GM12878 (cell line): ENCODE measurements at regions not wholly inside any gene's neighbourhood (a gene's known extent, or its start where the extent isn't known, plus 50 kb on each side); places are given as distances from the start of the nearest gene placed in this dataset.

ENCODE experiments used
- ATAC-seq: fragments of 200-7000 bp; cut with Tn5 transposase; 3 replicates; pipeline ENCODE4 v1.9.1; 2020; ENCODE audit warnings: mild to moderate bottlenecking, moderate library complexity
- BruUV-seq: library from RNA; stranded (reverse); fragments of 400-500 nt; replicated peaks from 2 replicates; lab custom pipeline; 2021; lab: Mats Ljungman, UMichigan
- CTCF ChIA-PET: fragments of 300-600 bp; sonication (Branson Sonifier 250); formaldehyde crosslinking; extraction: SDS; loops from one replicate; lab custom pipeline; 2021; ENCODE audit warnings: inconsistent platforms; lab: Yijun Ruan, JAX
- POLR2A ChIA-PET: fragments of 350-600 bp; formaldehyde crosslinking; extraction: SDS; loops from one replicate; lab custom pipeline; 2021; ENCODE audit warnings: inconsistent platforms; lab: Charles Lee
- RAD21 ChIA-PET: fragments of 300-600 bp; sonication (Branson Sonifier 250); formaldehyde crosslinking; loops from one replicate; lab custom pipeline; 2023; ENCODE audit warnings: antibody characterized with exemption; ENCODE audit not compliant: unreplicated experiment; lab: Charles Lee
- SMC1A ChIA-PET: fragments of 300-600 bp; sonication (Branson Sonifier 250); formaldehyde crosslinking; loops from one replicate; lab custom pipeline; 2023; ENCODE audit not compliant: unreplicated experiment, uncharacterized antibody; lab: Charles Lee
- DNase-seq: peaks from one replicate; pipeline ENCODE4 v3.0.0-alpha.2; 2011; ENCODE audit warnings: low read depth, low spot score
- FAIRE-seq: peaks from 3 replicates; lab custom pipeline; 2011; peaks lifted over from hg19 to GRCh38; lab: Jason Lieb, UNC
- H2AFZ ChIP-seq: 2 replicates; pipeline ENCODE4 v1.6.0; 2011; ENCODE audit warnings: low read depth, low read length, control low read depth; ENCODE audit not compliant: control insufficient read depth
- H3K27ac ChIP-seq: 2 replicates; pipeline ENCODE4 v1.5.1; 2011; ENCODE audit warnings: control low read depth; ENCODE audit not compliant: control insufficient read depth, insufficient read depth
- H3K27me3 ChIP-seq, 2 experiments: replicated peaks in 1 of 2; 2 replicates each; pipeline versions ENCODE4 v1.6.0 to v1.6.1; 2011; ENCODE audit warnings: low read length in 1 of 2; ENCODE audit not compliant: control insufficient read depth in 2 of 2, insufficient read depth in 2 of 2
- H3K36me3 ChIP-seq, 2 experiments: 2 replicates each; pipeline ENCODE4 v1.5.1; 2011; ENCODE audit warnings: low read length in 1 of 2; ENCODE audit not compliant: control insufficient read depth in 2 of 2, insufficient read depth in 2 of 2
- H3K4me1 ChIP-seq: 2 replicates; pipeline ENCODE4 v1.6.1; 2011; ENCODE audit warnings: mild to moderate bottlenecking, low read length, moderate library complexity, mixed read lengths; ENCODE audit not compliant: control insufficient read depth, insufficient read depth
- H3K4me2 ChIP-seq: 2 replicates; pipeline ENCODE4 v1.6.0; 2011; ENCODE audit warnings: control low read depth; ENCODE audit not compliant: control insufficient read depth, insufficient read depth
- H3K4me3 ChIP-seq: fragments of 200-600 bp; sonication (generic); 2 replicates; pipeline ENCODE4 v1.5.1; 2016
- H3K79me2 ChIP-seq: 2 replicates; pipeline ENCODE4 v1.6.0; 2011; ENCODE audit warnings: low read length; ENCODE audit not compliant: control insufficient read depth, insufficient read depth
- H3K9ac ChIP-seq: 2 replicates; pipeline ENCODE4 v1.8.0; 2011; ENCODE audit warnings: low read length, control low read depth, mixed read lengths; ENCODE audit not compliant: control insufficient read depth, insufficient read depth
- H3K9me3 ChIP-seq: replicated peaks from 3 replicates; pipeline ENCODE4 v1.5.1; 2011; ENCODE audit warnings: mild to moderate bottlenecking, low read length; ENCODE audit not compliant: control insufficient read depth, insufficient read depth
- H4K20me1 ChIP-seq: 2 replicates; pipeline ENCODE4 v1.6.0; 2011; ENCODE audit not compliant: control insufficient read depth, insufficient read depth
- BCL11A ChIP-seq: IDR thresholded peaks from 2 replicates; pipeline ENCODE4 v1.6.1; 2011; ENCODE audit warnings: low read depth, low read length
- CBFB ChIP-seq: IDR thresholded peaks from 2 replicates; pipeline ENCODE4 v1.6.1; 2016; ENCODE audit warnings: antibody characterized with exemption, low read depth
- CBX3 ChIP-seq: fragments of 200-600 bp; sonication (generic); IDR thresholded peaks from 2 replicates; pipeline ENCODE4 v1.6.1; 2016; ENCODE audit warnings: low read depth, borderline replicate concordance
- IKZF2 ChIP-seq, 2 experiments: fragments of 450-650 bp; IDR thresholded peaks; 2 replicates each; pipeline ENCODE4 v1.6.1; 2017; ENCODE audit warnings: mild to moderate bottlenecking in 2 of 2, moderate library complexity in 2 of 2
- NR2C2 ChIP-seq: IDR thresholded peaks from 2 replicates; pipeline ENCODE4 v1.6.1; 2011; ENCODE audit warnings: borderline replicate concordance, low read depth; ENCODE audit not compliant: control insufficient read depth, insufficient read length
- RAD21 ChIP-seq: IDR thresholded peaks from 2 replicates; pipeline ENCODE4 v1.6.1; 2011; ENCODE audit warnings: mild to moderate bottlenecking, low read depth, low read length, moderate library complexity; ENCODE audit not compliant: insufficient read depth
- RFX5 ChIP-seq: IDR thresholded peaks from 2 replicates; pipeline ENCODE4 v1.6.1; 2011; ENCODE audit warnings: low read depth, low read length, improper control_type of control experiment
- SMAD5 ChIP-seq: IDR thresholded peaks from 2 replicates; pipeline ENCODE4 v1.6.1; 2016; ENCODE audit warnings: antibody characterized with exemption, low read depth
- SMC3 ChIP-seq: IDR thresholded peaks from 2 replicates; pipeline ENCODE4 v1.6.1; 2011; ENCODE audit warnings: low read length, improper control_type of control experiment, borderline replicate concordance
- YY1 ChIP-seq: IDR thresholded peaks from 2 replicates; pipeline ENCODE4 v1.6.1; 2011; ENCODE audit warnings: low read depth, mild to moderate bottlenecking, low read length
- ZNF622 ChIP-seq: fragments of 450-650 bp; IDR thresholded peaks from 2 replicates; pipeline ENCODE4 v1.6.1; 2017; ENCODE audit warnings: mild to moderate bottlenecking, inconsistent platforms
- WGBS: methylation state at CpG from one replicate; pipeline ENCODE4 v1.1.6; 2016; ENCODE audit warnings: low lambda C conversion rate; ENCODE audit not compliant: insufficient replicate concordance, insufficient coverage; ENCODE audit errors: missing lambda C conversion rate; 5-methylcytosine and 5-hydroxymethylcytosine counted together
- in situ Hi-C: fragments of 300-500 bp; cut with MboI; formaldehyde crosslinking; loops from 9 replicates; pipeline ENCODE4 v1.14.3; 2018; ENCODE audit warnings: mixed read lengths
- intact Hi-C: fragments of 100-400 bp; cut with micrococcal nuclease; formaldehyde crosslinking; loops from one replicate; pipeline ENCODE4 v1.14.2; 2022; ENCODE audit not compliant: unreplicated experiment
- TF ChIP-seq, protein P1 (sequence below): fragments of 450-650 bp; IDR thresholded peaks from 2 replicates; pipeline ENCODE4 v1.6.1; 2018; ENCODE audit warnings: borderline replicate concordance, mild to moderate bottlenecking; ENCODE audit not compliant: partially characterized antibody
- TF ChIP-seq, protein P2 (sequence below): fragments of 450-650 bp; IDR thresholded peaks from 2 replicates; pipeline ENCODE4 v1.6.1; 2014; ENCODE audit warnings: mild to moderate bottlenecking
- TF ChIP-seq, protein P3 (sequence below), 3 experiments: IDR thresholded peaks in 2 of 3; conservative IDR thresholded peaks in 1 of 3; 2 replicates each; pipeline ENCODE4 v1.5.1; 2011; ENCODE audit warnings: low read depth in 3 of 3, low read length in 3 of 3, mild to moderate bottlenecking in 3 of 3, control low read depth in 2 of 3, moderate library complexity in 2 of 3, inconsistent platforms in 1 of 3, mixed read lengths in 1 of 3; ENCODE audit not compliant: control insufficient read depth in 2 of 3, insufficient read depth in 1 of 3; ENCODE audit errors: extremely low read depth in 1 of 3

DNA sequence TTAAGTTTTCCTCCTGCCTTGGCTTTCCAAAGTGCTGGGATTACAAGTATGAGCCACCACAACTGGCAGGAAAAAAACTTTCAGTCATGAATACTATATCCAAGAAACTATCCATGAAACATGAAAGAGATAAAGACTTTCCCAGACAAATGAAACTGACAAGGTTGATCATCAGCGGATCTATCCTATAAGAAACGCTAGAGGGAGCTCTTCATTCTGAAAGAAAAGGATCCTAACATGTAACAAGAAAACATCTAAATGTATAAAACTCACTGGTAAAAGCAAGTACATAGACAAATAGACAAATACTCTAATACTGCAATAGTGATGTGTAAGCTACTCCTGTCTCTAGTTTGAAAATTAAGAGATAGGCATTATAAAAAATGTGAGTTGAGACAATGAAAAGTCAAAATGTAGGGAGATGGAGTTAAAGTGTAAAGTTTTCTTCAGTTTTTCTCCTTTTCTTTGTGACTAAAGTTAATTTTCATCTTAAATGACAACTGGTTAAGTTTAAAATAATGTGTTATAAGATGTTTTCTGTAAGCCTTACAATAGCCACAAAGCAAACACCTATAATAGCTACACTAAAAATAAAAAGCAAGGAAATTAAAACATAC is 79.6 kb upstream of the TEKT1 start:
- Histone ChIP-seq H3K9ac (no peak overlapping the region), H4K20me1 (no peaks in the 10 kb centered on the region), H3K4me1 (peaks cover 4% of the 10 kb centered on the region; the same call in 1 of the 2 replicates), H3K27ac (no peak overlapping the region), H3K36me3 (no peaks in the 10 kb centered on the region), H3K4me2 (no peak overlapping the region), H3K9me3 (no peaks in the 10 kb centered on the region), H3K4me3 (no peak overlapping the region), H3K79me2 (no peaks in the 10 kb centered on the region), H3K27me3 (no peaks in the 10 kb centered on the region), H2AFZ (no peak overlapping the region)
- DNase-seq (no peak), FAIRE-seq (no peak), ATAC-seq (peak; percentile 61)
- ChIA-PET RAD21 (interaction anchor here (0.5 to 1.7 kb wide), 11 partner anchors 15 to 320 kb away, joined by 3 to 30 read pairs (median 4); partner anchors contain the start of gene BCL6B), POLR2A (interaction anchor here (0.6 to 1.2 kb wide), 7 partner anchors 70 to 227 kb away, joined by 3 to 8 read pairs (median 3); no protein-coding TSS in a partner anchor), CTCF (interaction anchor here (0.6 to 3.7 kb wide), 47 partner anchors 9 to 269 kb away, joined by 3 to 118 read pairs (median 5); partner anchors contain the start of genes BCL6B, RNASEK and XAF1), SMC1A (interaction anchor here (0.6 to 3.5 kb wide), 13 partner anchors 10 to 244 kb away, joined by 3 to 41 read pairs (median 5); partner anchors contain the start of gene BCL6B)
- in situ Hi-C loops, result loop anchor here (5.0 kb wide), 2 partner anchors 96 to 226 kb away; no protein-coding TSS in a partner anchor
- intact Hi-C loops, result loop anchor here (5.0 to 10.0 kb wide), 3 partner anchors 226 to 264 kb away; partner anchors contain the start of gene ASGR1
- 6% methylated on average over 2 of the region's 2 CpGs for WGBS
- BruUV-seq, result no TSS peak
- TF ChIP-seq CBX3 (no peak), NR2C2 (no peak), SMC3 (peak; percentile 52; the same call in 1 of the 2 replicates), IKZF2 (IDR thresholded peaks at IDR 0.05) (no peak), ZNF622 (no peak), RFX5 (no peak), BCL11A (no peak), CBFB (no peak), RAD21 (peak; percentile 52), SMAD5 (no peak), YY1 (no peak)
- TF ChIP-seq, protein P1, sequence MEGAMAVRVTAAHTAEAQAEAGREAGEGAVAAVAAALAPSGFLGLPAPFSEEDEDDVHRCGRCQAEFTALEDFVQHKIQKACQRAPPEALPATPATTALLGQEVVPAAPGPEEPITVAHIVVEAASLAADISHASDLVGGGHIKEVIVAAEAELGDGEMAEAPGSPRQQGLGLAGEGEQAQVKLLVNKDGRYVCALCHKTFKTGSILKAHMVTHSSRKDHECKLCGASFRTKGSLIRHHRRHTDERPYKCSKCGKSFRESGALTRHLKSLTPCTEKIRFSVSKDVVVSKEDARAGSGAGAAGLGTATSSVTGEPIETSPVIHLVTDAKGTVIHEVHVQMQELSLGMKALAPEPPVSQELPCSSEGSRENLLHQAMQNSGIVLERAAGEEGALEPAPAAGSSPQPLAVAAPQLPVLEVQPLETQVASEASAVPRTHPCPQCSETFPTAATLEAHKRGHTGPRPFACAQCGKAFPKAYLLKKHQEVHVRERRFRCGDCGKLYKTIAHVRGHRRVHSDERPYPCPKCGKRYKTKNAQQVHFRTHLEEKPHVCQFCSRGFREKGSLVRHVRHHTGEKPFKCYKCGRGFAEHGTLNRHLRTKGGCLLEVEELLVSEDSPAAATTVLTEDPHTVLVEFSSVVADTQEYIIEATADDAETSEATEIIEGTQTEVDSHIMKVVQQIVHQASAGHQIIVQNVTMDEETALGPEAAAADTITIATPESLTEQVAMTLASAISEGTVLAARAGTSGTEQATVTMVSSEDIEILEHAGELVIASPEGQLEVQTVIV, result no peak
- TF ChIP-seq, protein P2, sequence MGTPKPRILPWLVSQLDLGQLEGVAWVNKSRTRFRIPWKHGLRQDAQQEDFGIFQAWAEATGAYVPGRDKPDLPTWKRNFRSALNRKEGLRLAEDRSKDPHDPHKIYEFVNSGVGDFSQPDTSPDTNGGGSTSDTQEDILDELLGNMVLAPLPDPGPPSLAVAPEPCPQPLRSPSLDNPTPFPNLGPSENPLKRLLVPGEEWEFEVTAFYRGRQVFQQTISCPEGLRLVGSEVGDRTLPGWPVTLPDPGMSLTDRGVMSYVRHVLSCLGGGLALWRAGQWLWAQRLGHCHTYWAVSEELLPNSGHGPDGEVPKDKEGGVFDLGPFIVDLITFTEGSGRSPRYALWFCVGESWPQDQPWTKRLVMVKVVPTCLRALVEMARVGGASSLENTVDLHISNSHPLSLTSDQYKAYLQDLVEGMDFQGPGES, result no peak
- TF ChIP-seq, protein P3, sequence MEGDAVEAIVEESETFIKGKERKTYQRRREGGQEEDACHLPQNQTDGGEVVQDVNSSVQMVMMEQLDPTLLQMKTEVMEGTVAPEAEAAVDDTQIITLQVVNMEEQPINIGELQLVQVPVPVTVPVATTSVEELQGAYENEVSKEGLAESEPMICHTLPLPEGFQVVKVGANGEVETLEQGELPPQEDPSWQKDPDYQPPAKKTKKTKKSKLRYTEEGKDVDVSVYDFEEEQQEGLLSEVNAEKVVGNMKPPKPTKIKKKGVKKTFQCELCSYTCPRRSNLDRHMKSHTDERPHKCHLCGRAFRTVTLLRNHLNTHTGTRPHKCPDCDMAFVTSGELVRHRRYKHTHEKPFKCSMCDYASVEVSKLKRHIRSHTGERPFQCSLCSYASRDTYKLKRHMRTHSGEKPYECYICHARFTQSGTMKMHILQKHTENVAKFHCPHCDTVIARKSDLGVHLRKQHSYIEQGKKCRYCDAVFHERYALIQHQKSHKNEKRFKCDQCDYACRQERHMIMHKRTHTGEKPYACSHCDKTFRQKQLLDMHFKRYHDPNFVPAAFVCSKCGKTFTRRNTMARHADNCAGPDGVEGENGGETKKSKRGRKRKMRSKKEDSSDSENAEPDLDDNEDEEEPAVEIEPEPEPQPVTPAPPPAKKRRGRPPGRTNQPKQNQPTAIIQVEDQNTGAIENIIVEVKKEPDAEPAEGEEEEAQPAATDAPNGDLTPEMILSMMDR (IDR thresholded peaks at IDR 0.05 in 2 of 3, conservative IDR thresholded peaks at IDR 0.05 in 1 of 3; ENCODE audit: control insufficient read depth in 2 of 3, extremely low read depth in 1 of 3, insufficient read depth in 1 of 3, low read depth in 3 of 3, low read length in 3 of 3), result peak; percentile 53 to 62 (median 62)
